ENCODE measurements at regions not wholly inside any gene's neighbourhood (a gene's known extent, or its start where the extent isn't known, plus 50 kb on each side); places are given as distances from the start of the nearest gene placed in this dataset.
"Not testable (repeated sequence)": the region's sequence is repeated elsewhere in the genome, so short reads cannot be mapped to it uniquely, and the experiment has no call there.

DNA sequence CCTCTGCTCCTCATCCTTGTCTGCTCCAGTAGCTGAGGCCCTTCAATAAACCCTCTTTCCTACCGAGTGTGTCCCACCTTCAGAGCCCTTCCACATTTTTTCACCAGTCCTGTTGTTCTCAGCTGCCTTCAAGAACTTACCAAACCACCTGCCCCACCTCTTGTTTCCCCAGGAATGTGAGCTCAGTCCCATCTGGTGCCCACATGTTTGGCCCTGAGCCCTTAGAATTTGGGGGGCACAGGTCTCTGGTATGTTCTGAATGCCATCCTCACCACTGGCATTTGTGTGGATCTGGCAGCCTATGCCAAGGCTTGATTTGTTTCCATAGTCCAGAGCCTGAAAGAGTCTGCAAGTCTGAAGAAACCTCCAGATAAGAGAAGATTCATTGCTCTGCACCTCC, 315.2 kb upstream of the PPP2R3A start:
- Mint-ChIP-seq H3K4me1 (no peaks in the 10 kb centered on the region), H3K9me3 (peaks cover 0 to 19% (median 13%) of the 10 kb centered on the region in 7 donors), H3K27me3 (peaks cover 0 to 5% (median 0%) of the 10 kb centered on the region in 3 donors), H3K36me3 (no peaks in the 10 kb centered on the region), H3K4me3 (no peak overlapping the region), H3K27ac (no peak overlapping the region)
- ATAC-seq (ENCODE audit: low read depth in 2 of 2), result no peak
- DNase-seq, result no peak

DNA sequence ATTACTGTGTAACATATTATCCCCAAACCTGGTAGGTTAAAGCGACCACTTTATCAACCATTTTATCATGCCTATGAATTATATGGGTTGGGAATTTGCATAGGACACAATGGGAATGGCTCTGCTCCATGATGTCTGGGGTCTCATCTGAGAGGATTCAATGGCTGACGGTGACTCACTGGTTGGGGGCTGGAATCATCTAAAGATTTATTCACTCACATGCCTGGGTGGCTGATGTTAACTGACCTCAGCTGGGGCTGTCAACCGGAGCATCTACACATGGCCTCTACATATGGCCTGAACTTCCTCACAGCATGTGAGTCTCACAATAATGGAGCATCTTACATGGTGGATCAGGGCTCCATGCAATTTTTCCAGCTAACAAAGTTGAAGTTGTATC, 313.1 kb upstream of the PPP2R3A start:
- H3K9me3 Mint-ChIP-seq, result peaks cover 0 to 15% (median 10%) of the 10 kb centered on the region in 7 donors
- H3K27ac Mint-ChIP-seq, result no peak overlapping the region
- no peak for DNase-seq
- H3K27me3 Mint-ChIP-seq, result peaks cover 0 to 5% (median 0%) of the 10 kb centered on the region in 3 donors
- H3K36me3 Mint-ChIP-seq, result no peaks in the 10 kb centered on the region
- H3K4me1 Mint-ChIP-seq, result no peaks in the 10 kb centered on the region
- H3K4me3 Mint-ChIP-seq, result no peak overlapping the region
- no peak for ATAC-seq (ENCODE audit: low read depth in 2 of 2)

DNA sequence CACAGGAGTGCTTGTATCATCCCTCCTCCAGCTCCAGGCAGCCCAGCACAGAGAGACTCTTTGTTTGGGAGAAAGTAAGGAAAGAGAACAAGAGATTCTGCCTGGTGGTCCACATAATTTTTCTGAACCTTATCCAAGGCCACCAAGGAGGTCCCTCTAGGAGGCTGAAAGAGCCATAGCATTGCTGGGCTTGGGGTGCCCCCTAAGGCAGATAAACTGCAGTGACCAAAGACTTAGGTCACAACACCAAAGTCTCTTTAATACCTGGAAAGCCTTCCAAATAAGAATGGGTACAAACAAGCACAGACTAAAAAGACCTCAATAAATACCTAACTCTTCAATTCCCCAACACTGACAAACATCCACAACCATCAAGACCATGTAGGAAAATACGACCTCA, 310.2 kb upstream of the PPP2R3A start:
- Mint-ChIP-seq H3K36me3 (no peaks in the 10 kb centered on the region), H3K9me3 (peaks cover 0 to 12% (median 3%) of the 10 kb centered on the region in 7 donors)
- ATAC-seq (ENCODE audit: low read depth in 2 of 2), result no peak

GRCh38 chr3:135658451-135658850, 307.1 kb upstream of the PPP2R3A start:
- not testable (repeated sequence) for H3K27me3 Mint-ChIP-seq; H3K27ac Mint-ChIP-seq; ATAC-seq (ENCODE audit: low read depth in 2 of 2); H3K4me1 Mint-ChIP-seq; H3K36me3 Mint-ChIP-seq; DNase-seq; H3K4me3 Mint-ChIP-seq
- H3K9me3 Mint-ChIP-seq, result peaks cover 0 to 12% (median 2%) of the 10 kb centered on the region in 7 donors

More for the DNA sequence above, 310.2 kb upstream of the PPP2R3A start:
- no peaks in the 10 kb centered on the region for H3K4me1 Mint-ChIP-seq
- H3K27me3 Mint-ChIP-seq, result peaks cover 0 to 5% (median 0%) of the 10 kb centered on the region in 3 donors
- no peak for DNase-seq
- H3K4me3 Mint-ChIP-seq, result no peak overlapping the region
- no peak overlapping the region for H3K27ac Mint-ChIP-seq

DNA sequence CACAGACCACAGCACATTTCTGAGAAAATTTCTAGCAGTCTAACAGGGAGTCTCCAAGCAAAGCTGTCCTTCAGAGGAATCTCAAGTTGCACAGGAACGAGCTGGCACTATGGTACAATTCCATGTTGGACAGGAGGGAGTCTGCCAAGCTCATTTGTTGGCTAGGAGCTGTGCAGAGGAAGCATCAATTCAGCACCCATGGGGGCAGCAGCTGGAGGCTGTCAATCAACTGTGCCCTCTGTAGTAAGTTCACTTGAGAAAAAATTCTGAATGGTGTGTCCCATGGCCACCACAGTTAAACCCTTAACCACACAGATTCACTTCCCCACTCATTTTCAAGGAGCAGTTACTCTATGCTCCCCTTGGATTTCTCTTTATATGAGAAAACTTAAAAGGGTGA, 298.5 kb upstream of the PPP2R3A start:
- peak overlapping the region in 1 of 8 donors; percentile 43 for H3K4me3 Mint-ChIP-seq
- no peak overlapping the region for H3K27ac Mint-ChIP-seq
- ATAC-seq (ENCODE audit: low read depth in 2 of 2) (no peak), DNase-seq (no peak)
- H3K9me3 Mint-ChIP-seq, result peaks cover 0 to 24% (median 9%) of the 10 kb centered on the region in 7 donors
- no peaks in the 10 kb centered on the region for H3K36me3 Mint-ChIP-seq
- H3K4me1 Mint-ChIP-seq, result no peaks in the 10 kb centered on the region
- no peaks in the 10 kb centered on the region for H3K27me3 Mint-ChIP-seq

DNA sequence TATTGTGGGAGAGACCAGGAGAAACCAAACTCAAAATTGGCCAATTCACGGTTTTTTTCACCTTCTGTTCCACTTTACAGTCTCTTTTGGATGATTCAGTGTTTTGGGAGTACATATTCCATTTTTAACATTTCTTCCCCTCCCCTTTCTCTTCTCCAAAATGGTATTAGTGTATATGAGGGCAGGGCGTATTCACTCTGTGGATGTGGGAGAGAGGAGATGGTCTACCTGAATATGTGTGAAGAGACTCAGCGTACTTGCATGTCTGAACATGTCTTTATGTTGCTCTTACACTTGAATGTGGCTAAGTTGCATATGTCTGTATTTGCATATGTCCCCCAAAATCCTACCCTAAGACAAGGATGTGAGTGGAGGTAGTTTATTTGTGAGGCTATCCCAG, 291.0 kb upstream of the PPP2R3A start:
- Mint-ChIP-seq H3K36me3 (no peaks in the 10 kb centered on the region), H3K27ac (no peak overlapping the region), H3K9me3 (peaks cover 6 to 16% (median 9%) of the 10 kb centered on the region in 7 donors), H3K4me1 (no peaks in the 10 kb centered on the region), H3K4me3 (no peak overlapping the region), H3K27me3 (peaks cover 0 to 6% (median 0%) of the 10 kb centered on the region in 3 donors)
- no peak for DNase-seq
- ATAC-seq (ENCODE audit: low read depth in 2 of 2), result no peak

- Mint-ChIP-seq H3K36me3 (no peaks in the 10 kb centered on the region), H3K4me3 (no peak overlapping the region), H3K27me3 (peaks cover 0 to 7% (median 0%) of the 10 kb centered on the region in 3 donors), H3K9me3 (peaks cover 5 to 30% (median 11%) of the 10 kb centered on the region in 7 donors), H3K4me1 (no peaks in the 10 kb centered on the region), H3K27ac (no peak overlapping the region)
- DNase-seq (no peak), ATAC-seq (ENCODE audit: low read depth in 2 of 2) (no peak)
These were observed 287.1 kb upstream of the PPP2R3A start for GRCh38 chr3:135678386-135678785.

GRCh38 chr3:135688003-135688402, 277.5 kb upstream of the PPP2R3A start:
- Mint-ChIP-seq H3K4me3 (no peak overlapping the region), H3K27ac (no peak overlapping the region), H3K36me3 (no peaks in the 10 kb centered on the region), H3K4me1 (no peaks in the 10 kb centered on the region), H3K9me3 (peaks cover 0 to 10% (median 4%) of the 10 kb centered on the region in 7 donors), H3K27me3 (no peaks in the 10 kb centered on the region)
- ATAC-seq (ENCODE audit: low read depth in 2 of 2), result no peak
- no peak for DNase-seq

- Mint-ChIP-seq H3K9me3 (peaks cover 0 to 9% (median 4%) of the 10 kb centered on the region in 7 donors), H3K27me3 (no peaks in the 10 kb centered on the region)
These were observed 274.9 kb upstream of the PPP2R3A start for GRCh38 chr3:135690664-135691063.

DNA sequence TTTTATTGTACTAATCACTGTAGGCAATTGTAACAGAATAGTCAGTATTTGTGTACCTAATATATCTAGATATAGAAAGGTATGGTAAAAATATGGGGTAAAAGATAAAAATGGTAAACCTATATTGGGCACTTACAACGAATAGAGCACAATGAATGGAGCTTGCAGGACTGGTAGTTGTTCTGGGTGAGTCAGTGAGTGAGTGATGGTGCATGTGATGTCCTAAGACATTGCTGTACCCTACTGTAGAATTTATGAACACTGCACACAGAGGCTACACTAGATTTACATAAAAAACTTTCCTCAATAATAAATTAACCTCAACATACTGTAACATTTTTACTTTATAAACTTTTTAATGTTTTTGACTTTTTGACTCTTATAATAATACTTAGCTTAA, 274.3 kb upstream of the PPP2R3A start:
- no peak for ATAC-seq (ENCODE audit: low read depth in 2 of 2)
- no peaks in the 10 kb centered on the region for H3K4me1 Mint-ChIP-seq

More at GRCh38 chr3:135690664-135691063, 274.9 kb upstream of the PPP2R3A start:
- H3K4me1 Mint-ChIP-seq, result no peaks in the 10 kb centered on the region
- H3K4me3 Mint-ChIP-seq, result no peak overlapping the region
- no peak overlapping the region for H3K27ac Mint-ChIP-seq
- H3K36me3 Mint-ChIP-seq, result no peaks in the 10 kb centered on the region
- DNase-seq, result no peak
- no peak for ATAC-seq (ENCODE audit: low read depth in 2 of 2)

DNA sequence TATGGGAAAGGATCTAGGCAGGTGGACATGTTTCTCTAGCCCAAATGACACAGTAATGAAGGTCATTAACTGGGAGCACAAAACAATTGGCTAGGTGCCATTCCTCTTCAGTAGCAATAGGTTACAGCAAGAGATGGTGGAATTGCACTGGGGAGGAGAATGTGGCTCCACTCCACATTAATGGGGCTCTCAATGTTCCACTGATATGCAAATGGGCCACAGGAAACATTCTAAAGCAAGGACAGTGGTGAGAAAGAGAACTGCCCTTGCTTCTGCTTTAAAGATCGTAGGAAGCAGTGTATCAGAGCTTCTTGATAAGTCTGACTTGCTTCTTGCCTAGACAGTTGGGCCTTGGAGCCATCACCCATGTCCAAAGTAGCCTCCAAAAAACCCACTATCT, 271.4 kb upstream of the PPP2R3A start:
- Mint-ChIP-seq H3K27me3 (no peaks in the 10 kb centered on the region), H3K27ac (no peak overlapping the region), H3K9me3 (peaks cover 0 to 4% (median 1%) of the 10 kb centered on the region in 7 donors), H3K36me3 (no peaks in the 10 kb centered on the region), H3K4me1 (no peaks in the 10 kb centered on the region), H3K4me3 (no peak overlapping the region)
- no peak for DNase-seq
- ATAC-seq (ENCODE audit: low read depth in 2 of 2), result no peak

More for the DNA sequence above, 274.3 kb upstream of the PPP2R3A start:
- no peak for DNase-seq
- no peaks in the 10 kb centered on the region for H3K27me3 Mint-ChIP-seq
- H3K27ac Mint-ChIP-seq, result no peak overlapping the region
- peaks cover 0 to 9% (median 4%) of the 10 kb centered on the region in 7 donors for H3K9me3 Mint-ChIP-seq
- H3K4me3 Mint-ChIP-seq, result no peak overlapping the region
- no peaks in the 10 kb centered on the region for H3K36me3 Mint-ChIP-seq

DNA sequence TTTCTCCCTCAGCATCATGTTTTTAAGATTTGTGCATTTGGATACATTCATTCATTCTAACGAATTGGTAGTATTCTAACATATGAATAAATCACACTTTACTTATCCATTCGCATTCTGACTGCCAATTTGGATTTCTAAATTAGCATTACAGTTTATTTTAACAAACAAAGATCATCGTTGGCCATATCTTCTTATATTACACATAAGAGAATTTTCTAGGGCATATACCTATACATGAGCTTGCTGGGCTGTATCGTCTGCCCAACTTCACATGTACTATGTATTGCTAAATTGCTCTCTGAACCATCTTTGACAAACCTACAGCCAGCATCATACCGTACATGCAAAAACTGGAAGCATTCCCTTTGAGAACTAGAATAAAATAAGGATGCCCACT, 265.8 kb upstream of the PPP2R3A start:
- DNase-seq, result no peak
- Mint-ChIP-seq H3K4me3 (no peak overlapping the region), H3K4me1 (no peaks in the 10 kb centered on the region), H3K27ac (no peak overlapping the region), H3K36me3 (no peaks in the 10 kb centered on the region), H3K27me3 (no peaks in the 10 kb centered on the region), H3K9me3 (peaks cover 0 to 5% (median 2%) of the 10 kb centered on the region in 7 donors)
- no peak for ATAC-seq (ENCODE audit: low read depth in 2 of 2)

DNA sequence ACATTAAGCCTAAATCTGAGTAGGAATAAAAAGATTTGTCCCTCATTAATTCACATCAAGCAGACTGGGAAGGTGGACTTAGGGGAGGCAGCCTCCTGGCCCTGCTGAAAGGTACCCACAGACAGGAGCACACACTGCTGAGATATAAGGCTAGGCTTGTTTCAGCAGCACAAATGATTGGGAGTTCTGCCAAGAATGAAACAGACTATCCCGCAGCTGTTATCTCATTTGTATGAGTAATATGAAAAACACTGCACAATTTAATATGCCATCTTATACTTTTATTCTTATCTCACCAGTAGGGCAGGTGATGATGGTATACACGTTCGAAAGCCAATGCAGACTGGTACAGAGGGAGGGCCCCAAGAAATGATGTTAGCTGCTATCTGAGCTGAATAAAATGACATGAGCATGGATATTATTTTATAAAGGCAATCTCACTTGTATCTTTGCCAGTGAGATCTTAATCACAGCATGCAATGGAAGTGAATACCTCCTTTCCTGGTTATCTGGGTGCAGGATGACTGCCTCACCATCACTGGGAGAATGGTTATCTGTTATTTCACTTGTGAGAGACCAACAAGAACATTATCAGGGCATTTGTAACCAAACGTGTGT, 258.7 kb upstream of the PPP2R3A start:
- Mint-ChIP-seq H3K4me3 (no peak overlapping the region), H3K27me3 (peaks cover 0 to 5% (median 0%) of the 10 kb centered on the region in 3 donors), H3K9me3 (peaks cover 0 to 7% (median 0%) of the 10 kb centered on the region in 7 donors), H3K27ac (no peak overlapping the region), H3K4me1 (no peaks in the 10 kb centered on the region), H3K36me3 (no peaks in the 10 kb centered on the region)
- DNase-seq (no peak), ATAC-seq (ENCODE audit: low read depth in 2 of 2) (no peak)

GRCh38 chr3:135719449-135719848, 246.1 kb upstream of the PPP2R3A start:
- H3K27ac Mint-ChIP-seq, result no peak overlapping the region
- H3K4me3 Mint-ChIP-seq, result no peak overlapping the region
- DNase-seq, result no peak
- H3K9me3 Mint-ChIP-seq, result peaks cover 4 to 19% (median 11%) of the 10 kb centered on the region in 7 donors
- no peaks in the 10 kb centered on the region for H3K36me3 Mint-ChIP-seq
- no peaks in the 10 kb centered on the region for H3K4me1 Mint-ChIP-seq
- no peak for ATAC-seq (ENCODE audit: low read depth in 2 of 2)
- H3K27me3 Mint-ChIP-seq, result no peaks in the 10 kb centered on the region

Measured in naive B cell (primary cell).